ENCODE measurements at regions not wholly inside any gene's neighbourhood (a gene's known extent, or its start where the extent isn't known, plus 50 kb on each side); places are given as distances from the start of the nearest gene placed in this dataset.

GRCh38 chr9:15086156-15086763 is 176.0 kb upstream of the FREM1 start:
- TF ChIP-seq SP1 (IDR thresholded peaks at IDR 0.05), result no peak
- TF ChIP-seq LEF1 (IDR thresholded peaks at IDR 0.05; ENCODE audit: borderline replicate concordance), result no peak
- no peak for TF ChIP-seq CTBP1 (IDR thresholded peaks at IDR 0.05; ENCODE audit: borderline replicate concordance)
- no peak for TF ChIP-seq SUZ12 (IDR thresholded peaks at IDR 0.05)
- no peak for TF ChIP-seq L3MBTL2 (conservative IDR thresholded peaks at IDR 0.05)
